PC-9 (cell line): ENCODE measurements at regions not wholly inside any gene's neighbourhood (a gene's known extent, or its start where the extent isn't known, plus 50 kb on each side); places are given as distances from the start of the nearest gene placed in this dataset.

Experiments used
- EZH2 ChIP-seq: fragments of 200-600 bp; sonication (generic); IDR thresholded peaks from 2 replicates; pipeline ENCODE4 v1.8.0; 2017; ENCODE audit warnings: antibody characterized with exemption, low read depth
- TF ChIP-seq, protein P1 (sequence below): fragments of 200-600 bp; sonication (generic); conservative IDR thresholded peaks from 2 replicates; pipeline ENCODE4 v1.6.1; 2017; ENCODE audit warnings: mixed run types, antibody characterized with exemption, mild to moderate bottlenecking, moderate library complexity

DNA sequence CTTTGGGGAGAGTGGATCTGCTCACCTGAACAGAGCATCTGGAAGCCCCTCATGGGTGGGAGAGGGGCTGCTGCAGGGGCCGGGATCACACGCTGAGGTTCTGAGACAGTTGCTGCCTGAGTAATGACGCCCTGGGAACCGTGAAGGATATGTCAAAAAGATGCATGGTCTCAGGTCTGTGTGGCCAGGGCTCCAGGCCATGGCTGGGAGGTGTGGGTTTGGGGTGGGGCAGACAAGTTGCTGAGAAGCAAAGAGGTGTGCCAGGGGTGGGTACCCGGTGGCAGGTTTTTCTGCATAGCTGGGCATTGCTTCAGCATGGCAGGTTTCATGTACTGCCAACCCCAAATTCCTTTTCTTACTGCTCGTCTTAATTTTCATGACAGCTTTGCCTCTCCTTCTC lies 133.5 kb downstream of the RPIA start:
- TF ChIP-seq, protein P1, sequence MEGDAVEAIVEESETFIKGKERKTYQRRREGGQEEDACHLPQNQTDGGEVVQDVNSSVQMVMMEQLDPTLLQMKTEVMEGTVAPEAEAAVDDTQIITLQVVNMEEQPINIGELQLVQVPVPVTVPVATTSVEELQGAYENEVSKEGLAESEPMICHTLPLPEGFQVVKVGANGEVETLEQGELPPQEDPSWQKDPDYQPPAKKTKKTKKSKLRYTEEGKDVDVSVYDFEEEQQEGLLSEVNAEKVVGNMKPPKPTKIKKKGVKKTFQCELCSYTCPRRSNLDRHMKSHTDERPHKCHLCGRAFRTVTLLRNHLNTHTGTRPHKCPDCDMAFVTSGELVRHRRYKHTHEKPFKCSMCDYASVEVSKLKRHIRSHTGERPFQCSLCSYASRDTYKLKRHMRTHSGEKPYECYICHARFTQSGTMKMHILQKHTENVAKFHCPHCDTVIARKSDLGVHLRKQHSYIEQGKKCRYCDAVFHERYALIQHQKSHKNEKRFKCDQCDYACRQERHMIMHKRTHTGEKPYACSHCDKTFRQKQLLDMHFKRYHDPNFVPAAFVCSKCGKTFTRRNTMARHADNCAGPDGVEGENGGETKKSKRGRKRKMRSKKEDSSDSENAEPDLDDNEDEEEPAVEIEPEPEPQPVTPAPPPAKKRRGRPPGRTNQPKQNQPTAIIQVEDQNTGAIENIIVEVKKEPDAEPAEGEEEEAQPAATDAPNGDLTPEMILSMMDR, result no peak
- TF ChIP-seq EZH2, result no peak
